Keratinocyte (primary cell): ENCODE measurements at regions not wholly inside any gene's neighbourhood (a gene's known extent, or its start where the extent isn't known, plus 50 kb on each side); places are given as distances from the start of the nearest gene placed in this dataset.

ENCODE experiments used
- DNase-seq: peaks from one replicate; pipeline ENCODE4 v3.0.0-alpha.2; 2011; ENCODE audit warnings: low read depth, missing footprints, low spot score
- FAIRE-seq: peaks from 2 replicates; lab custom pipeline; 2011; peaks lifted over from hg19 to GRCh38; lab: Jason Lieb, UNC
- H2AFZ ChIP-seq: 2 replicates; pipeline ENCODE4 v1.6.0; 2012; ENCODE audit warnings: low read length, control low read depth, inconsistent platforms; ENCODE audit not compliant: control insufficient read depth
- H3K27ac ChIP-seq: 2 replicates; pipeline ENCODE4 v1.5.1; 2011; ENCODE audit warnings: low read length; ENCODE audit not compliant: control insufficient read depth, insufficient read depth
- H3K27me3 ChIP-seq: 3 replicates; pipeline ENCODE4 v1.6.0; 2011; ENCODE audit warnings: low read length; ENCODE audit not compliant: control insufficient read depth, insufficient read depth; ENCODE audit errors: extremely low read depth
- H3K36me3 ChIP-seq, 2 experiments: 2 replicates in 1 of 2; 3 replicates in 1 of 2; pipeline ENCODE4 v1.5.1; 2011; ENCODE audit warnings: low read length in 2 of 2, mild to moderate bottlenecking in 1 of 2; ENCODE audit not compliant: control insufficient read depth in 2 of 2, insufficient read depth in 2 of 2; ENCODE audit errors: extremely low read depth in 1 of 2
- H3K4me1 ChIP-seq: 3 replicates; pipeline ENCODE4 v1.5.1; 2011; ENCODE audit warnings: low read length; ENCODE audit not compliant: control insufficient read depth, insufficient read depth; ENCODE audit errors: extremely low read depth
- H3K4me2 ChIP-seq: 3 replicates; pipeline ENCODE4 v1.6.0; 2011; ENCODE audit warnings: low read depth, low read length; ENCODE audit not compliant: control insufficient read depth, insufficient read depth; ENCODE audit errors: extremely low read depth
- H3K4me3 ChIP-seq, 3 experiments: fragments of 200-600 bp in 1 of 3; sonication (generic) in 1 of 3; 2 replicates in 2 of 3; 3 replicates in 1 of 3; pipeline ENCODE4 v1.5.1; 2011 to 2016; ENCODE audit warnings: low read length in 3 of 3, mild to moderate bottlenecking in 3 of 3, control low read depth in 2 of 3, inconsistent platforms in 1 of 3, low read depth in 1 of 3, mixed read lengths in 1 of 3, mixed run types in 1 of 3, moderate library complexity in 1 of 3; ENCODE audit not compliant: control insufficient read depth in 2 of 3, insufficient read depth in 2 of 3; ENCODE audit errors: extremely low read depth in 1 of 3
- H3K79me2 ChIP-seq: 2 replicates; pipeline ENCODE4 v1.6.0; 2012; ENCODE audit warnings: low read length; ENCODE audit not compliant: control insufficient read depth, insufficient read depth
- H3K9ac ChIP-seq: 3 replicates; pipeline ENCODE4 v1.6.0; 2011; ENCODE audit warnings: low read length; ENCODE audit not compliant: control insufficient read depth, insufficient read depth; ENCODE audit errors: extremely low read depth
- H3K9me1 ChIP-seq: 3 replicates; pipeline ENCODE4 v1.6.0; 2011; ENCODE audit warnings: low read length; ENCODE audit not compliant: control insufficient read depth, insufficient read depth; ENCODE audit errors: extremely low read depth
- H3K9me3 ChIP-seq: 2 replicates; pipeline ENCODE4 v1.5.1; 2012; ENCODE audit warnings: low read depth, low read length; ENCODE audit not compliant: control insufficient read depth
- H4K20me1 ChIP-seq: 3 replicates; pipeline ENCODE4 v1.6.0; 2011; ENCODE audit warnings: low read length; ENCODE audit not compliant: control insufficient read depth, insufficient read depth; ENCODE audit errors: extremely low read depth
- EZH2 ChIP-seq: IDR thresholded peaks from one replicate; pipeline ENCODE4 v1.6.1; 2012; ENCODE audit warnings: inconsistent platforms, mild to moderate bottlenecking, low read length, moderate library complexity
- dilution Hi-C: fragments of 300-500 bp; cut with MboI; formaldehyde crosslinking; loops from one replicate; pipeline ENCODE4 v1.7.0; 2020; ENCODE audit warnings: low sequenced_read_pairs; ENCODE audit not compliant: extremely low pct_ligation_motif_present
- TF ChIP-seq, protein P1 (sequence below), 3 experiments: IDR thresholded peaks in 1 of 3; conservative IDR thresholded peaks in 1 of 3; optimal IDR thresholded peaks in 1 of 3; 2 replicates in 2 of 3; 3 replicates in 1 of 3; pipeline versions ENCODE3 to v1.5.1; 2011; ENCODE audit warnings: low read length in 3 of 3, mild to moderate bottlenecking in 3 of 3, moderate library complexity in 2 of 3, control low read depth in 1 of 3, inconsistent platforms in 1 of 3; ENCODE audit not compliant: insufficient read depth in 2 of 3; ENCODE audit errors: extremely low read depth in 1 of 3

GRCh38 chr10:79004311-79004710 is 64.5 kb upstream of the ZMIZ1 start:
- Histone ChIP-seq H3K9me1 (no peaks in the 10 kb centered on the region), H3K27ac (no peak overlapping the region), H2AFZ (no peak overlapping the region), H3K4me1 (no peaks in the 10 kb centered on the region), H3K79me2 (no peaks in the 10 kb centered on the region), H3K4me2 (no peak overlapping the region), H3K27me3 (peaks cover 26% of the 10 kb centered on the region), H4K20me1 (no peaks in the 10 kb centered on the region), H3K4me3 (no peak overlapping the region), H3K36me3 (no peaks in the 10 kb centered on the region), H3K9ac (no peak overlapping the region), H3K9me3 (no peaks in the 10 kb centered on the region)
- no peak for TF ChIP-seq EZH2
- TF ChIP-seq, protein P1, sequence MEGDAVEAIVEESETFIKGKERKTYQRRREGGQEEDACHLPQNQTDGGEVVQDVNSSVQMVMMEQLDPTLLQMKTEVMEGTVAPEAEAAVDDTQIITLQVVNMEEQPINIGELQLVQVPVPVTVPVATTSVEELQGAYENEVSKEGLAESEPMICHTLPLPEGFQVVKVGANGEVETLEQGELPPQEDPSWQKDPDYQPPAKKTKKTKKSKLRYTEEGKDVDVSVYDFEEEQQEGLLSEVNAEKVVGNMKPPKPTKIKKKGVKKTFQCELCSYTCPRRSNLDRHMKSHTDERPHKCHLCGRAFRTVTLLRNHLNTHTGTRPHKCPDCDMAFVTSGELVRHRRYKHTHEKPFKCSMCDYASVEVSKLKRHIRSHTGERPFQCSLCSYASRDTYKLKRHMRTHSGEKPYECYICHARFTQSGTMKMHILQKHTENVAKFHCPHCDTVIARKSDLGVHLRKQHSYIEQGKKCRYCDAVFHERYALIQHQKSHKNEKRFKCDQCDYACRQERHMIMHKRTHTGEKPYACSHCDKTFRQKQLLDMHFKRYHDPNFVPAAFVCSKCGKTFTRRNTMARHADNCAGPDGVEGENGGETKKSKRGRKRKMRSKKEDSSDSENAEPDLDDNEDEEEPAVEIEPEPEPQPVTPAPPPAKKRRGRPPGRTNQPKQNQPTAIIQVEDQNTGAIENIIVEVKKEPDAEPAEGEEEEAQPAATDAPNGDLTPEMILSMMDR (optimal IDR thresholded peaks at IDR 0.05 in 1 of 3, IDR thresholded peaks at IDR 0.05 in 1 of 3, conservative IDR thresholded peaks at IDR 0.05 in 1 of 3; ENCODE audit: extremely low read depth in 1 of 3, insufficient read depth in 2 of 3, low read length in 3 of 3), result no peak
- FAIRE-seq, result no peak
- dilution Hi-C loops, result no loop called here
- no peak for DNase-seq

GRCh38 chr10:79005126-79005810 is 63.5 kb upstream of the ZMIZ1 start:
- Histone ChIP-seq H3K79me2 (no peaks in the 10 kb centered on the region), H3K9me1 (no peaks in the 10 kb centered on the region), H3K4me2 (no peak overlapping the region), H3K27ac (no peak overlapping the region), H4K20me1 (no peaks in the 10 kb centered on the region), H3K9me3 (no peaks in the 10 kb centered on the region), H2AFZ (no peak overlapping the region), H3K9ac (no peak overlapping the region), H3K4me1 (no peaks in the 10 kb centered on the region), H3K27me3 (peaks cover 26% of the 10 kb centered on the region), H3K36me3 (no peaks in the 10 kb centered on the region), H3K4me3 (no peak overlapping the region)
- DNase-seq, result no peak
- FAIRE-seq, result no peak
- dilution Hi-C loops, result no loop called here
- TF ChIP-seq, protein P1 (optimal IDR thresholded peaks at IDR 0.05 in 1 of 3, IDR thresholded peaks at IDR 0.05 in 1 of 3, conservative IDR thresholded peaks at IDR 0.05 in 1 of 3; ENCODE audit: extremely low read depth in 1 of 3, insufficient read depth in 2 of 3, low read length in 3 of 3), result no peak
- TF ChIP-seq EZH2, result no peak
